ENCODE measurements at regions not wholly inside any gene's neighbourhood (a gene's known extent, or its start where the extent isn't known, plus 50 kb on each side); places are given as distances from the start of the nearest gene placed in this dataset.

DNA sequence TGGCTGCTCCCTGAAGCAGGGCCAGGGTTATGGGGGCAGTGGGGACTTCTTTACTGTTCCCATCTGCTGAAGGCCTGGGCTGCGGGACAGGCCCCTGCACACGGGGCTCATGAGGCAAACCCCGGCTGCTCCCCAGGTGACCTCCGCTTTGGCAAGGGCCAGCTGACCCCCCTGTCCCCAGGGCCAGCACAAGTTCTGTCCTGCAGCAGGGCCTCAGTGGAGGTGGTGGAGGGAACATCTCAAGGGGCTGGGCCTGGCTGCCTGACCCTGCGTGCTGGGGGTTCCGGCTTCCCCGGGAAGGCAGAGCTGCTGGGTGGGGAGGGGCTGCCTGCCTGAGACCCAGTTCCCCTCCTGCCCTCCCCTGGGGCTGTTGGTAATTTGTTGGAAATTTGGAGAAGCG, 67.4 kb upstream of the RNU6ATAC start:
- TF ChIP-seq, protein P1, sequence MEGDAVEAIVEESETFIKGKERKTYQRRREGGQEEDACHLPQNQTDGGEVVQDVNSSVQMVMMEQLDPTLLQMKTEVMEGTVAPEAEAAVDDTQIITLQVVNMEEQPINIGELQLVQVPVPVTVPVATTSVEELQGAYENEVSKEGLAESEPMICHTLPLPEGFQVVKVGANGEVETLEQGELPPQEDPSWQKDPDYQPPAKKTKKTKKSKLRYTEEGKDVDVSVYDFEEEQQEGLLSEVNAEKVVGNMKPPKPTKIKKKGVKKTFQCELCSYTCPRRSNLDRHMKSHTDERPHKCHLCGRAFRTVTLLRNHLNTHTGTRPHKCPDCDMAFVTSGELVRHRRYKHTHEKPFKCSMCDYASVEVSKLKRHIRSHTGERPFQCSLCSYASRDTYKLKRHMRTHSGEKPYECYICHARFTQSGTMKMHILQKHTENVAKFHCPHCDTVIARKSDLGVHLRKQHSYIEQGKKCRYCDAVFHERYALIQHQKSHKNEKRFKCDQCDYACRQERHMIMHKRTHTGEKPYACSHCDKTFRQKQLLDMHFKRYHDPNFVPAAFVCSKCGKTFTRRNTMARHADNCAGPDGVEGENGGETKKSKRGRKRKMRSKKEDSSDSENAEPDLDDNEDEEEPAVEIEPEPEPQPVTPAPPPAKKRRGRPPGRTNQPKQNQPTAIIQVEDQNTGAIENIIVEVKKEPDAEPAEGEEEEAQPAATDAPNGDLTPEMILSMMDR (optimal IDR thresholded peaks at IDR 0.05 in 1 of 3, IDR thresholded peaks at IDR 0.05 in 1 of 3, conservative IDR thresholded peaks at IDR 0.05 in 1 of 3; ENCODE audit: extremely low read depth in 1 of 3, insufficient read depth in 2 of 3, low read length in 3 of 3): no peak
- TF ChIP-seq EZH2 (IDR thresholded peaks at IDR 0.05; ENCODE audit: low read length): no peak

Data from keratinocyte (primary cell).